ENCODE measurements at regions not wholly inside any gene's neighbourhood (a gene's known extent, or its start where the extent isn't known, plus 50 kb on each side); places are given as distances from the start of the nearest gene placed in this dataset.

GRCh38 chr3:127350172-127351050 is 62.6 kb upstream of the PRR20G start:
- no peak for DNase-seq (ENCODE audit: low read depth in 2 of 2)

GRCh38 chr3:127349501-127350171 is 61.8 kb upstream of the PRR20G start:
- no peak for DNase-seq (ENCODE audit: low read depth in 2 of 2)

- no peak for DNase-seq (ENCODE audit: low read depth in 2 of 2)
Observed at GRCh38 chr3:127342735-127343134, 54.9 kb upstream of the PRR20G start.

- DNase-seq (ENCODE audit: low read depth in 2 of 2), result no peak
Observed at GRCh38 chr3:127339928-127340861, 52.3 kb upstream of the PRR20G start.

- DNase-seq (ENCODE audit: low read depth in 2 of 2), result no peak
Observed at GRCh38 chr3:127339016-127339415, 51.2 kb upstream of the PRR20G start.

- no peak for DNase-seq (ENCODE audit: low read depth in 2 of 2)
Observed at GRCh38 chr3:127337911-127338531, 50.2 kb upstream of the PRR20G start.
